ENCODE measurements at regions not wholly inside any gene's neighbourhood (a gene's known extent, or its start where the extent isn't known, plus 50 kb on each side); places are given as distances from the start of the nearest gene placed in this dataset.

- Histone ChIP-seq H3K9me3 (ENCODE audit: control insufficient read depth, low read length) (no peaks in the 10 kb centered on the region), H3K27ac (ENCODE audit: low read depth, low read length, severe bottlenecking) (no peak overlapping the region), H3K36me3 (ENCODE audit: control insufficient read depth, insufficient read depth, low read length) (no peaks in the 10 kb centered on the region), H3K4me1 (ENCODE audit: control insufficient read depth, insufficient read depth, low read length, poor library complexity, severe bottlenecking) (no peaks in the 10 kb centered on the region), H3K4me3 (ENCODE audit: extremely low read depth, insufficient read depth, low read length, poor library complexity, severe bottlenecking) (no peak overlapping the region)
- 71% methylated on average over 1 of the region's 1 CpG; no CpG with 5 or more reads in 1 of the 2 experiments for WGBS, 2 experiments (ENCODE audit: insufficient coverage in 2 of 2)
Measured at GRCh38 chr4:124189545-124189944, 523.0 kb downstream of the ANKRD50 start.

- no peaks in the 10 kb centered on the region for H3K36me3 ChIP-seq (ENCODE audit: control insufficient read depth, insufficient read depth, low read length)
- H3K4me3 ChIP-seq (ENCODE audit: extremely low read depth, insufficient read depth, low read length, poor library complexity, severe bottlenecking) = no peak overlapping the region
- no peaks in the 10 kb centered on the region for H3K9me3 ChIP-seq (ENCODE audit: control insufficient read depth, low read length)
- no peak overlapping the region for H3K27ac ChIP-seq (ENCODE audit: low read depth, low read length, severe bottlenecking)
- H3K4me1 ChIP-seq (ENCODE audit: control insufficient read depth, insufficient read depth, low read length, poor library complexity, severe bottlenecking) = no peaks in the 10 kb centered on the region
- no CpG with 5 or more reads among the region's 1 CpG for WGBS, 2 experiments (ENCODE audit: insufficient coverage in 2 of 2)
Measured at GRCh38 chr4:124191329-124191728, 521.2 kb downstream of the ANKRD50 start.

- Histone ChIP-seq H3K4me1 (ENCODE audit: control insufficient read depth, insufficient read depth, low read length, poor library complexity, severe bottlenecking) (no peaks in the 10 kb centered on the region), H3K4me3 (ENCODE audit: extremely low read depth, insufficient read depth, low read length, poor library complexity, severe bottlenecking) (no peak overlapping the region), H3K27ac (ENCODE audit: low read depth, low read length, severe bottlenecking) (no peak overlapping the region), H3K9me3 (ENCODE audit: control insufficient read depth, low read length) (no peaks in the 10 kb centered on the region), H3K36me3 (ENCODE audit: control insufficient read depth, insufficient read depth, low read length) (no peaks in the 10 kb centered on the region)
- WGBS, 2 experiments (ENCODE audit: insufficient coverage in 2 of 2) = 80 to 86% methylated on average over 1 of the region's 2 CpGs
Measured at GRCh38 chr4:124192544-124192943, 520.0 kb downstream of the ANKRD50 start.

GRCh38 chr4:124199185-124199584, 513.3 kb downstream of the ANKRD50 start:
- H3K27ac ChIP-seq (ENCODE audit: low read depth, low read length, severe bottlenecking) = no peak overlapping the region
- H3K36me3 ChIP-seq (ENCODE audit: control insufficient read depth, insufficient read depth, low read length) = no peaks in the 10 kb centered on the region
- peaks cover 7% of the 10 kb centered on the region for H3K4me1 ChIP-seq (ENCODE audit: control insufficient read depth, insufficient read depth, low read length, poor library complexity, severe bottlenecking)
- no peak overlapping the region for H3K4me3 ChIP-seq (ENCODE audit: extremely low read depth, insufficient read depth, low read length, poor library complexity, severe bottlenecking)
- no peaks in the 10 kb centered on the region for H3K9me3 ChIP-seq (ENCODE audit: control insufficient read depth, low read length)
- no CpG with 5 or more reads among the region's 2 CpGs for WGBS, 2 experiments (ENCODE audit: insufficient coverage in 2 of 2)

- Histone ChIP-seq H3K4me1 (ENCODE audit: control insufficient read depth, insufficient read depth, low read length, poor library complexity, severe bottlenecking) (peaks cover 8% of the 10 kb centered on the region), H3K27ac (ENCODE audit: low read depth, low read length, severe bottlenecking) (no peak overlapping the region), H3K36me3 (ENCODE audit: control insufficient read depth, insufficient read depth, low read length) (no peaks in the 10 kb centered on the region), H3K4me3 (ENCODE audit: extremely low read depth, insufficient read depth, low read length, poor library complexity, severe bottlenecking) (no peak overlapping the region), H3K9me3 (ENCODE audit: control insufficient read depth, low read length) (no peaks in the 10 kb centered on the region)
- 100% methylated on average over 1 of the region's 4 CpGs; no CpG with 5 or more reads in 1 of the 2 experiments for WGBS, 2 experiments (ENCODE audit: insufficient coverage in 2 of 2)
Measured at GRCh38 chr4:124199755-124200154, 512.8 kb downstream of the ANKRD50 start.

GRCh38 chr4:124201636-124202035, 510.9 kb downstream of the ANKRD50 start:
- WGBS, 2 experiments (ENCODE audit: insufficient coverage in 2 of 2) = no CpG with 5 or more reads among the region's 1 CpG
- Histone ChIP-seq H3K36me3 (ENCODE audit: control insufficient read depth, insufficient read depth, low read length) (no peaks in the 10 kb centered on the region), H3K4me1 (ENCODE audit: control insufficient read depth, insufficient read depth, low read length, poor library complexity, severe bottlenecking) (peaks cover 8% of the 10 kb centered on the region), H3K4me3 (ENCODE audit: extremely low read depth, insufficient read depth, low read length, poor library complexity, severe bottlenecking) (no peak overlapping the region), H3K9me3 (ENCODE audit: control insufficient read depth, low read length) (no peaks in the 10 kb centered on the region), H3K27ac (ENCODE audit: low read depth, low read length, severe bottlenecking) (no peak overlapping the region)

GRCh38 chr4:124202099-124202498, 510.4 kb downstream of the ANKRD50 start:
- no peak overlapping the region for H3K4me3 ChIP-seq (ENCODE audit: extremely low read depth, insufficient read depth, low read length, poor library complexity, severe bottlenecking)
- H3K36me3 ChIP-seq (ENCODE audit: control insufficient read depth, insufficient read depth, low read length) = no peaks in the 10 kb centered on the region
- no CpG with 5 or more reads among the region's 2 CpGs for WGBS, 2 experiments (ENCODE audit: insufficient coverage in 2 of 2)
- peaks cover 8% of the 10 kb centered on the region for H3K4me1 ChIP-seq (ENCODE audit: control insufficient read depth, insufficient read depth, low read length, poor library complexity, severe bottlenecking)
- no peak overlapping the region for H3K27ac ChIP-seq (ENCODE audit: low read depth, low read length, severe bottlenecking)
- H3K9me3 ChIP-seq (ENCODE audit: control insufficient read depth, low read length) = no peaks in the 10 kb centered on the region

GRCh38 chr4:124203613-124204238, 508.8 kb downstream of the ANKRD50 start:
- WGBS, 2 experiments (ENCODE audit: insufficient coverage in 2 of 2) = 100% methylated on average over 1 of the region's 3 CpGs
- H3K4me1 ChIP-seq (ENCODE audit: control insufficient read depth, insufficient read depth, low read length, poor library complexity, severe bottlenecking) = peaks cover 8% of the 10 kb centered on the region
- H3K4me3 ChIP-seq (ENCODE audit: extremely low read depth, insufficient read depth, low read length, poor library complexity, severe bottlenecking) = no peak overlapping the region
- no peaks in the 10 kb centered on the region for H3K9me3 ChIP-seq (ENCODE audit: control insufficient read depth, low read length)
- H3K36me3 ChIP-seq (ENCODE audit: control insufficient read depth, insufficient read depth, low read length) = no peaks in the 10 kb centered on the region
- no peak overlapping the region for H3K27ac ChIP-seq (ENCODE audit: low read depth, low read length, severe bottlenecking)

- peaks cover 8% of the 10 kb centered on the region for H3K4me1 ChIP-seq (ENCODE audit: control insufficient read depth, insufficient read depth, low read length, poor library complexity, severe bottlenecking)
- H3K9me3 ChIP-seq (ENCODE audit: control insufficient read depth, low read length) = no peaks in the 10 kb centered on the region
- WGBS, 2 experiments (ENCODE audit: insufficient coverage in 2 of 2) = 80 to 97% methylated on average over 3 to 4 of the region's 9 CpGs
- no peak overlapping the region for H3K4me3 ChIP-seq (ENCODE audit: extremely low read depth, insufficient read depth, low read length, poor library complexity, severe bottlenecking)
- peak overlapping the region; percentile 17 for H3K27ac ChIP-seq (ENCODE audit: low read depth, low read length, severe bottlenecking)
- H3K36me3 ChIP-seq (ENCODE audit: control insufficient read depth, insufficient read depth, low read length) = no peaks in the 10 kb centered on the region
Measured at GRCh38 chr4:124206779-124207605, 505.5 kb downstream of the ANKRD50 start.

GRCh38 chr4:124209211-124209610, 503.3 kb downstream of the ANKRD50 start:
- WGBS, 2 experiments (ENCODE audit: insufficient coverage in 2 of 2) = 100% methylated on average over 1 to 2 of the region's 3 CpGs
- no peak overlapping the region for H3K27ac ChIP-seq (ENCODE audit: low read depth, low read length, severe bottlenecking)
- H3K4me1 ChIP-seq (ENCODE audit: control insufficient read depth, insufficient read depth, low read length, poor library complexity, severe bottlenecking) = peaks cover under 1% of the 10 kb centered on the region
- no peaks in the 10 kb centered on the region for H3K9me3 ChIP-seq (ENCODE audit: control insufficient read depth, low read length)
- no peak overlapping the region for H3K4me3 ChIP-seq (ENCODE audit: extremely low read depth, insufficient read depth, low read length, poor library complexity, severe bottlenecking)
- H3K36me3 ChIP-seq (ENCODE audit: control insufficient read depth, insufficient read depth, low read length) = no peaks in the 10 kb centered on the region

- Histone ChIP-seq H3K9me3 (ENCODE audit: control insufficient read depth, low read length) (no peaks in the 10 kb centered on the region), H3K27ac (ENCODE audit: low read depth, low read length, severe bottlenecking) (no peak overlapping the region), H3K36me3 (ENCODE audit: control insufficient read depth, insufficient read depth, low read length) (no peaks in the 10 kb centered on the region), H3K4me1 (ENCODE audit: control insufficient read depth, insufficient read depth, low read length, poor library complexity, severe bottlenecking) (no peaks in the 10 kb centered on the region), H3K4me3 (ENCODE audit: extremely low read depth, insufficient read depth, low read length, poor library complexity, severe bottlenecking) (no peak overlapping the region)
- WGBS, 2 experiments (ENCODE audit: insufficient coverage in 2 of 2) = 63 to 100% methylated on average over 1 of the region's 2 CpGs
Measured at GRCh38 chr4:124209626-124210025, 502.9 kb downstream of the ANKRD50 start.
